Neural cell (in vitro differentiated cells): ENCODE measurements at regions not wholly inside any gene's neighbourhood (a gene's known extent, or its start where the extent isn't known, plus 50 kb on each side); places are given as distances from the start of the nearest gene placed in this dataset.

Experiments used
- H2AFZ ChIP-seq: fragments of 200-600, 300-800 bp; sonication (generic), shearing (Covaris generic); 2 replicates; pipeline ENCODE4 v1.6.0; 2014; ENCODE audit warnings: low read depth, mild to moderate bottlenecking, antibody characterized with exemption, low read length, moderate library complexity
- H3F3A ChIP-seq: fragments of 200-600 bp; shearing (Covaris generic); 2 replicates; pipeline ENCODE4 v1.6.1; 2016; ENCODE audit warnings: mild to moderate bottlenecking, moderate library complexity, mixed read lengths, antibody characterized with exemption, low read length; ENCODE audit not compliant: insufficient read depth, poor library complexity, severe bottlenecking
- H3K27ac ChIP-seq: fragments of 200-600, 300-800 bp; sonication (generic), shearing (Covaris generic); 2 replicates; pipeline ENCODE4 v1.5.1; 2014; ENCODE audit warnings: mild to moderate bottlenecking, low read length, moderate library complexity
- H3K27me3 ChIP-seq: fragments of 300-800, 200-600 bp; sonication (generic), shearing (Covaris generic); 2 replicates; pipeline ENCODE4 v1.6.0; 2014; ENCODE audit warnings: mild to moderate bottlenecking, low read depth, low read length, moderate library complexity; ENCODE audit not compliant: insufficient read depth
- H3K36me3 ChIP-seq: fragments of 300-800, 200-600 bp; sonication (generic), shearing (Covaris generic); 2 replicates; pipeline ENCODE4 v1.5.1; 2014; ENCODE audit warnings: mild to moderate bottlenecking, antibody characterized with exemption, low read length, moderate library complexity; ENCODE audit not compliant: insufficient read depth
- H3K4me2 ChIP-seq: fragments of 300-800, 200-600 bp; sonication (generic), shearing (Covaris generic); 2 replicates; pipeline ENCODE4 v1.6.0; 2014; ENCODE audit warnings: mild to moderate bottlenecking, low read length
- H3K4me3 ChIP-seq: fragments of 300-800, 200-600 bp; sonication (generic), shearing (Covaris generic); 2 replicates; pipeline ENCODE4 v1.5.1; 2014; ENCODE audit warnings: mild to moderate bottlenecking, low read length, moderate library complexity
- H3K79me2 ChIP-seq: fragments of 200-600 bp; shearing (Covaris generic); replicated peaks from 2 replicates; pipeline ENCODE4 v1.6.0; 2014; ENCODE audit warnings: mild to moderate bottlenecking, low read length, moderate library complexity; ENCODE audit not compliant: insufficient read depth
- H3K9ac ChIP-seq: fragments of 300-800, 200-600 bp; sonication (generic), shearing (Covaris generic); 2 replicates; pipeline ENCODE4 v1.6.1; 2016; ENCODE audit warnings: mild to moderate bottlenecking, low read length, mixed read lengths
- H3K9me2 ChIP-seq: fragments of 200-600 bp; shearing (Covaris generic); 2 replicates; pipeline ENCODE4 v1.6.1; 2016; ENCODE audit warnings: mild to moderate bottlenecking, low read length, mixed read lengths; ENCODE audit not compliant: insufficient read depth
- H3K9me3 ChIP-seq: fragments of 200-600, 300-800 bp; sonication (generic), shearing (Covaris generic); 2 replicates; pipeline ENCODE4 v1.6.1; 2016; ENCODE audit warnings: mild to moderate bottlenecking, mixed run types, low read length, moderate library complexity, mixed read lengths
- H4K20me1 ChIP-seq: fragments of 200-600 bp; shearing (Covaris generic); 2 replicates; pipeline ENCODE4 v1.6.1; 2016; ENCODE audit warnings: mild to moderate bottlenecking, mixed run types; ENCODE audit not compliant: insufficient read depth
- EP300 ChIP-seq: fragments of 450-650 bp; conservative IDR thresholded peaks from 2 replicates; pipeline ENCODE4 v1.6.1; 2014; ENCODE audit warnings: antibody characterized with exemption, mild to moderate bottlenecking, moderate library complexity; ENCODE audit not compliant: poor library complexity, severe bottlenecking
- EZH2 ChIP-seq: fragments of 200-600, 300-800 bp; shearing (Covaris generic), sonication (generic); IDR thresholded peaks from 2 replicates; pipeline ENCODE4 v1.6.1; 2014; ENCODE audit warnings: antibody characterized with exemption, low read length, borderline replicate concordance, mild to moderate bottlenecking; ENCODE audit not compliant: insufficient read depth, poor library complexity, severe bottlenecking
- MXI1 ChIP-seq: fragments of 450-650 bp; conservative IDR thresholded peaks from 2 replicates; pipeline ENCODE4 v1.6.1; 2014; ENCODE audit warnings: antibody characterized with exemption, mild to moderate bottlenecking; ENCODE audit not compliant: poor library complexity, severe bottlenecking
- POLR2AphosphoS5 ChIP-seq: IDR thresholded peaks from 2 replicates; pipeline ENCODE4 v1.6.1; 2012
- RAD21 ChIP-seq: fragments of 450-650 bp; conservative IDR thresholded peaks from 2 replicates; pipeline ENCODE4 v1.6.1; 2014; ENCODE audit warnings: antibody characterized with exemption, mild to moderate bottlenecking, moderate library complexity
- REST ChIP-seq: IDR thresholded peaks from 2 replicates; pipeline ENCODE4 v1.6.1; 2012; ENCODE audit warnings: borderline replicate concordance
- SMC3 ChIP-seq: fragments of 450-650 bp; conservative IDR thresholded peaks from 2 replicates; pipeline ENCODE4 v1.6.1; 2014; ENCODE audit warnings: antibody characterized with exemption, mild to moderate bottlenecking, moderate library complexity; ENCODE audit not compliant: poor library complexity
- TAF1 ChIP-seq: IDR thresholded peaks from 2 replicates; pipeline ENCODE4 v1.6.1; 2012; ENCODE audit warnings: low read depth
- TF ChIP-seq, protein P1 (sequence below): fragments of 450-650 bp; IDR thresholded peaks from 2 replicates; pipeline ENCODE4 v1.5.1; 2014; ENCODE audit warnings: antibody characterized with exemption, mild to moderate bottlenecking, moderate library complexity; ENCODE audit not compliant: poor library complexity, severe bottlenecking

- Histone ChIP-seq H3F3A (no peaks in the 10 kb centered on the region), H2AFZ (no peak overlapping the region), H3K9me3 (no peaks in the 10 kb centered on the region), H3K79me2 (no peaks in the 10 kb centered on the region), H3K4me2 (no peak overlapping the region), H3K36me3 (no peaks in the 10 kb centered on the region), H3K27me3 (no peaks in the 10 kb centered on the region), H4K20me1 (no peaks in the 10 kb centered on the region), H3K27ac (no peak overlapping the region), H3K9ac (no peak overlapping the region), H3K4me3 (no peak overlapping the region), H3K9me2 (no peaks in the 10 kb centered on the region)
- TF ChIP-seq EZH2 (no peak), EP300 (no peak), RAD21 (no peak), REST (no peak), TAF1 (no peak), SMC3 (no peak), MXI1 (no peak), POLR2AphosphoS5 (no peak)
- TF ChIP-seq, protein P1, sequence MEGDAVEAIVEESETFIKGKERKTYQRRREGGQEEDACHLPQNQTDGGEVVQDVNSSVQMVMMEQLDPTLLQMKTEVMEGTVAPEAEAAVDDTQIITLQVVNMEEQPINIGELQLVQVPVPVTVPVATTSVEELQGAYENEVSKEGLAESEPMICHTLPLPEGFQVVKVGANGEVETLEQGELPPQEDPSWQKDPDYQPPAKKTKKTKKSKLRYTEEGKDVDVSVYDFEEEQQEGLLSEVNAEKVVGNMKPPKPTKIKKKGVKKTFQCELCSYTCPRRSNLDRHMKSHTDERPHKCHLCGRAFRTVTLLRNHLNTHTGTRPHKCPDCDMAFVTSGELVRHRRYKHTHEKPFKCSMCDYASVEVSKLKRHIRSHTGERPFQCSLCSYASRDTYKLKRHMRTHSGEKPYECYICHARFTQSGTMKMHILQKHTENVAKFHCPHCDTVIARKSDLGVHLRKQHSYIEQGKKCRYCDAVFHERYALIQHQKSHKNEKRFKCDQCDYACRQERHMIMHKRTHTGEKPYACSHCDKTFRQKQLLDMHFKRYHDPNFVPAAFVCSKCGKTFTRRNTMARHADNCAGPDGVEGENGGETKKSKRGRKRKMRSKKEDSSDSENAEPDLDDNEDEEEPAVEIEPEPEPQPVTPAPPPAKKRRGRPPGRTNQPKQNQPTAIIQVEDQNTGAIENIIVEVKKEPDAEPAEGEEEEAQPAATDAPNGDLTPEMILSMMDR, result no peak
Observed at GRCh38 chr4:157444014-157444413, 223.5 kb downstream of the GRIA2 start.

DNA sequence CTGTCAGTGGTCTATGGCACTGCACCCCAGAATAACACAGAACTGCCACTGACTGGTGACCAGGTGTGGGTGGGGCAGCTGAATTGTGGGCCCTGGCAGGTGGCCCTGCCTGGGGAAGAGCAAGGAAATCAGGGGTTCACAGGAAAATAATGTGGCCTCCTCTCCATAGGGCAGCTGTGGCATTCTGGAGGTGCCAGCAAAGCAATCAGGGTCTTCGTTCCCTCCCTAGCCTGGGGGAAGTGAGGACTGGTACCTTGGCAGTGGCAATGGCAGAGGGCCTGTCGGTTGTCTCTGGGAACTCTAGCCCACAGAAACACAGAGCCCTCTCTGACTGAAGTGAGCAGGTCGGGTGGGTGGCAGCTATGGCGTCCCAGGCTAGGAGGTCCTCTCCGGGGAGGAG, 223.0 kb downstream of the GRIA2 start:
- Histone ChIP-seq H3K9me3 (no peaks in the 10 kb centered on the region), H3K27ac (no peak overlapping the region), H2AFZ (no peak overlapping the region), H3K9me2 (no peaks in the 10 kb centered on the region), H3K4me3 (no peak overlapping the region), H3F3A (no peaks in the 10 kb centered on the region), H3K27me3 (no peaks in the 10 kb centered on the region), H3K79me2 (no peaks in the 10 kb centered on the region), H3K4me2 (no peak overlapping the region), H3K36me3 (no peaks in the 10 kb centered on the region), H3K9ac (no peak overlapping the region), H4K20me1 (no peaks in the 10 kb centered on the region)
- TF ChIP-seq EP300, result no peak

- no peak overlapping the region for H3K27ac ChIP-seq
- H3F3A ChIP-seq, result peaks cover 3% of the 10 kb centered on the region
- H3K4me3 ChIP-seq, result no peak overlapping the region
- no peaks in the 10 kb centered on the region for H3K27me3 ChIP-seq
- H3K9me2 ChIP-seq, result no peaks in the 10 kb centered on the region
- no peaks in the 10 kb centered on the region for H4K20me1 ChIP-seq
- no peaks in the 10 kb centered on the region for H3K79me2 ChIP-seq
- H3K4me2 ChIP-seq, result no peak overlapping the region
- H2AFZ ChIP-seq, result no peak overlapping the region
- TF ChIP-seq REST (no peak), MXI1 (no peak), TAF1 (no peak), EP300 (no peak), SMC3 (no peak), POLR2AphosphoS5 (no peak), RAD21 (no peak), EZH2 (no peak)
- TF ChIP-seq, protein P1, result no peak
- no peaks in the 10 kb centered on the region for H3K36me3 ChIP-seq
- no peak overlapping the region for H3K9ac ChIP-seq
- no peaks in the 10 kb centered on the region for H3K9me3 ChIP-seq
Observed at GRCh38 chr4:157425897-157426296, 205.4 kb downstream of the GRIA2 start.
